SK-N-MC (cell line): ENCODE measurements at regions not wholly inside any gene's neighbourhood (a gene's known extent, or its start where the extent isn't known, plus 50 kb on each side); places are given as distances from the start of the nearest gene placed in this dataset.

Experiments
- DNase-seq: peaks from one replicate; pipeline ENCODE4 v3.0.0-alpha.2; 2011; ENCODE audit warnings: low read depth, low spot score
- H3K27ac ChIP-seq: fragments of 200-600 bp; sonication (generic); 2 replicates; pipeline ENCODE4 v1.5.1; 2016; ENCODE audit warnings: mixed run types
- H3K36me3 ChIP-seq: fragments of 200-600 bp; sonication (generic); 2 replicates; pipeline ENCODE4 v1.6.1; 2017; ENCODE audit warnings: antibody characterized with exemption, low read length, mixed read lengths; ENCODE audit not compliant: insufficient read depth
- H3K4me3 ChIP-seq: fragments of 200-600 bp; sonication (generic); 2 replicates; pipeline ENCODE4 v1.5.1; 2016
- H3K9ac ChIP-seq: fragments of 200-600 bp; sonication (generic); 2 replicates; pipeline ENCODE4 v1.8.0; 2017; ENCODE audit warnings: mixed run types, mixed read lengths; ENCODE audit not compliant: insufficient read length
- H3K9me3 ChIP-seq: fragments of 200-600 bp; sonication (generic); 2 replicates; pipeline ENCODE4 v1.6.1; 2017; ENCODE audit warnings: low read depth, mild to moderate bottlenecking, antibody characterized with exemption, low read length, moderate library complexity, mixed read lengths
- EZH2 ChIP-seq: fragments of 200-600 bp; sonication (generic); IDR thresholded peaks from one replicate; pipeline ENCODE4 v1.6.1; 2017; ENCODE audit warnings: antibody characterized with exemption
- FOXP2 ChIP-seq: optimal IDR thresholded peaks from 2 replicates; pipeline ENCODE3; 2011; ENCODE audit warnings: mild to moderate bottlenecking, moderate library complexity; ENCODE audit not compliant: insufficient read depth; ENCODE audit errors: extremely low read length, control extremely low read depth
- POLR2AphosphoS5 ChIP-seq: IDR thresholded peaks from 2 replicates; pipeline ENCODE4 v1.6.1; 2012; ENCODE audit warnings: mild to moderate bottlenecking, low read depth, low read length, borderline replicate concordance

DNA sequence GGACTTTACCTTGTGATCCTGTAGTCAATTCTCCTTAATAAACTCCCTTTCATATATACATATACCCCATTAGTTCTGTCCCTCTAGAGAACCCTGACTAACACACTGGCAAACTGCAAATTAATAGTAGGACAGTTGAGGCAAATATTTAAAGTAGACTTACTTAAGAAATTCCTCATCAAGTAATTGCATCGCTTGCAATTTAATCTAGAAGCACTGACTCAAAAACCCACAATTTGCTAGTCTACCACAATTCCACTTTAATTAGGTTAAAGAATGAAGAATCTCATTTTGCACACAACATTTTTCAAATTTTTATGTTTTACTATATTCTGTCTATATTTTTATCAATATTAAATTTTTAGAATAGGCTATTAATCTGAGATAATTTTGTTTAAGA is 188.1 kb downstream of the PLOD2 start:
- Histone ChIP-seq H3K9me3 (no peaks in the 10 kb centered on the region), H3K4me3 (no peak overlapping the region), H3K9ac (no peak overlapping the region), H3K36me3 (no peaks in the 10 kb centered on the region), H3K27ac (no peak overlapping the region)
- no peak for DNase-seq
- TF ChIP-seq EZH2 (no peak), FOXP2 (no peak), POLR2AphosphoS5 (no peak)

DNA sequence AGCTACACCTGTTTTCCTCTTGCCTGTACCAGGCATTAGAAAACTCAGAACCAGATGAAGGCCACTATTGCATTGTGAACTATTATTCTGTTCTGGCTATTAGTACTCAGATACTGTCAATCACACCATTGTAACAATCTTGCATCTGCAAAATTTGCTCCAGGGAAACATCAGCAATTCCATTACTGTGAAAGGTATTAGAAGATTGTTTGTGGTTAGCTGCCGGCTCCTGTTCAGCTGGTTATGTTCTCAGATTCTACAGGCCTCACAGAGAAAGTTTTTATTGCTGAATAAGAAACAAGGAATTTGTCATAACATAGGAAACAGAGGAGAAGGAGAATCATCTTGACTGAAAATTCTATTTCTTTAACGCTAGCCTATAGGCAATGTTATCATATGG is 179.9 kb downstream of the PLOD2 start:
- H3K36me3 ChIP-seq, result no peaks in the 10 kb centered on the region
- no peak overlapping the region for H3K9ac ChIP-seq
- no peak for DNase-seq
- TF ChIP-seq POLR2AphosphoS5 (no peak), EZH2 (no peak), FOXP2 (no peak)
- H3K4me3 ChIP-seq, result no peak overlapping the region
- no peaks in the 10 kb centered on the region for H3K9me3 ChIP-seq
- no peak overlapping the region for H3K27ac ChIP-seq

DNA sequence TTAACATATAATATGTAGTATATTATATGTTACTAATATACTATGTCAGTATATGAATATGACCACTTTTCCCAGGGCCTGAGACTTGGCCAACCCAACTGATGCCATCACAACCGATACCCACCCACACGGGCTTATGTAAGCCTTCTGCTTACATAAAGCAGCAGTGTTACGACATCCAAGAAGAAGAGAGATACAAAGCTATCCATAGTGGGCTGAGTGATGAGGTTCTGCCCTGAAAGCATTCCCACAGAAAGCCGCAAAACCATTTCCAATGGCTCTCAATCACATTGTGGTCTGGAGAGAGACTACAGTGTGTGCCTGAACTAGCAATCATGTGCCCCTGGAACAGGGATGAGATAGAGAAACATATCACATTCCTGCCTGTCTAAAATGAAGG is 177.9 kb downstream of the PLOD2 start:
- H3K4me3 ChIP-seq, result no peak overlapping the region
- DNase-seq, result no peak
- TF ChIP-seq POLR2AphosphoS5, result no peak
- TF ChIP-seq EZH2, result no peak
- no peak for TF ChIP-seq FOXP2
- H3K36me3 ChIP-seq, result no peaks in the 10 kb centered on the region
- no peaks in the 10 kb centered on the region for H3K9me3 ChIP-seq
- no peak overlapping the region for H3K9ac ChIP-seq
- H3K27ac ChIP-seq, result no peak overlapping the region
